ENCODE measurements at regions not wholly inside any gene's neighbourhood (a gene's known extent, or its start where the extent isn't known, plus 50 kb on each side); places are given as distances from the start of the nearest gene placed in this dataset.

DNA sequence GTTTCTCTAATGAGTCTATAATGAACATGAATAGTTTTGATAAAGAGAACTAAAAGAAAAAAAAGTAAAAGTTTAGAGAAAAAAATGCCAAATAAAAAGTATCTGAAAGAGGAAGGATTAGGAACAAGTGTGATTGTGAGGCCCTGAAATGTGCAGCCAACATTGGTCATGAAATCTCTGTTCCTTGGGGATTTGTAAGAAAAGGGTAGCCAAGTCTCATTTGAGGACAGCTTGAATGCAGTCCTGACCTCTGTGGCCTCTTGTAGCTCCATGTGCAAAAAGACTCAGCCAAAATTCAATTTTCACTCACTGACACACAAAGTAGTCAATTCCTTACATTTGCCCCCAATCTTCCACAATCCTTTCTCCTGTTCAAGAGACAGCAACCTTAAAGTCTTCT lies 167.9 kb downstream of the KLF12 start:
- no peak for DNase-seq (ENCODE audit: low spot score)

DNA sequence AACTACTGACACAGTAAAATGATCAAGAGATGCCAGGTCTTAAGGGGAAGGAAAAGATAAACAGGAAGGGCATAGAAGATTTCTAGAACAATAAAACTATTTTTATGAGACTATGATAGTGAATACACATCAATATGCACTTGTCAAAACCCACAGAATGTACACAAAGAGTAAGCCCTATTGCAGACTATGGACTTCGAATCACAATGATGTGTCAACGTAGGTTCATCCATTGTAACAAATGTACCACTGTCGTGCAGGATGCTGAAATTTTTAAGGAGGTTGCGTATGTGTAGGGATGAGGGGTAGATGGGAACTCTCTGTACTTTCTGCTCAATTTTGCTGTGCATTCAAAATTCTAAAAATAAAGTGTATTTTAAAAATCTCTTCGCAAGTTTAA lies 171.9 kb downstream of the KLF12 start:
- no peak for DNase-seq (ENCODE audit: low spot score)

DNA sequence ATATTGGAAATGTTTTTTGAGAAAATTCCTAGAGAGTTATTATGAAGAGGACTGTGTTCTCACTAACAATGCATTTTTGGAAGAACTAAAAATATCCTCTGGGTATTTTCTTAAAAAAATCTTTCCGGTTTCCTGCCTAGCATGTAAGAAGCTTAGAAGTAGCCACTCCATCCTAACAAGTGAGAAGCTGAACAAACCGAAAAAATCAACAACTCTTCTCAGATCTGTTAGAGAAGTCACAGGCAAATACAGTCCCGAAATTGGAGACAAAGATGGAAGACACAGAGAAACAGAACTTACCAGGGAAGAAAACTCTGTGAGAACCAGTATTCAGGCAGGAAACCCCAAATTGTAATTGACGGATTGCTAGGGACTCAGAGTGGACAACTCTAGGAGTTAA lies 173.0 kb downstream of the KLF12 start:
- DNase-seq (ENCODE audit: low spot score): no peak

DNA sequence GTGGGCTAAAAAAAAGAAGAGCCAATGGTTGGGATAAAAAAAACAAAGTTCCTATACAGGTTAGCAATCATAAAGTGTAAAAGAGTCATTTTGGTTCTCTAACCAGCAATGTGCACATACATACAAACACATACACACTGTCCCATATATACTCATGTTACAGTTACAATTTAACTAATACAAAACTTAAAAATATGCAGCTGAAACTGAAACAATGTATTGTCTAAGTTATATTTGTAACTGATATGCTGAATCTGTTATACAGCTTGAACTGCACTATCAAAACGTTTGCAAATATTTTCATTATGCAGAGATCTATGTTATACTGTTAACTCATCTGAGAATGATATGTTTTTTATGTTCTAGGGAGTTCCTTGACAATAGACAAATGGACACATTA lies 173.7 kb downstream of the KLF12 start:
- no peak for DNase-seq (ENCODE audit: low spot score)

DNA sequence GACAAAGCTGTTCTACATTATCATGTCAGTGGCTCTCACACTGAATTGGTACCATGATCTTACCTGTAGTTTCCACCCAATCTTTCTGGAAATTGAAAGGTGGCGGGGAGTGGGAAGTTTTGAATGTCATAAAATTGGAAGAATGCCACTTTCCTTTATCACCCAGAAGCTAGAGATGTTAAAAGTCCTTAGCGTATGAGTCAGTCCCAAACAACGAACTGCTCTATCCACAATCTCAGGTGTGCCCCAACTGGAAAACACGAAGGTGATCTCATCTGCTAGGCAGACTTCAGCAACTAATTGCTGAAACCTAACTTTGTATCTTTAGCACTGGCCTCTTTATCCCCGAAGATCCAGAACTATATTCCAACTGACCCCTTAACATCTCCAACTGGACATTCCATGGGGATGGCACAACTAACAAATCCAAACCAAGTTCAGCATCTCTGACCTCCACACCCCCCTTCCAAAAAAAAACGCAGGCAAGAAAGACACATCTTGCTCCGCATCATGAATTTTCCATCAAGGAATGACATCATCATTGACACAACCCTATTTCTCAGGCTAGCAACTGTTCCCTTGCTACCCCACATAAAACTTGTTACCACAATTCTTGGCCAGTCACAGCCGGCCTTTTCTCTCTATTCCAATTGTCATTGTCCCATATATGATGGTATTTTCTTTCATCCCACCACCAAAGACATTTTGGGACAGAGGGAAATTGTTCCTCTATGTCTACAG lies 175.4 kb downstream of the KLF12 start:
- no peak for DNase-seq (ENCODE audit: low spot score)

DNA sequence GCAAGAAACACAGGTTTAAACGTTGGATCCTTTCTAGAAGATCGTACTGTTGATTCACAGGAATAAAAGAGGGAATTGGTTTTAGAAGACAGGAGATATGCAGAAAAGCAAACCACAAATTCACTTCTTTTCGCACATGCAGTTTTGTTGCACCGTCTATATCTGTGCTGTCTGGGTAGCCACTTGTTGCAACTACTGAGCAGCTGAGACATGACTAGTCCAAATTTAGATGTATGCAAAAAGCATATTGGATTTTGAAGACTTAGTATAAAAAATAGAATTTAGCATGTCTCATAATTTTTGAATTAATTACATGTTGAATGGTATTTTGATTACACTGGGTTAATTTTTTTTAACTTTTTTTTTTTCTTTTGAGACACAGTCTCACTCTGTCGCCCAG lies 176.3 kb downstream of the KLF12 start:
- DNase-seq (ENCODE audit: low spot score): no peak

DNA sequence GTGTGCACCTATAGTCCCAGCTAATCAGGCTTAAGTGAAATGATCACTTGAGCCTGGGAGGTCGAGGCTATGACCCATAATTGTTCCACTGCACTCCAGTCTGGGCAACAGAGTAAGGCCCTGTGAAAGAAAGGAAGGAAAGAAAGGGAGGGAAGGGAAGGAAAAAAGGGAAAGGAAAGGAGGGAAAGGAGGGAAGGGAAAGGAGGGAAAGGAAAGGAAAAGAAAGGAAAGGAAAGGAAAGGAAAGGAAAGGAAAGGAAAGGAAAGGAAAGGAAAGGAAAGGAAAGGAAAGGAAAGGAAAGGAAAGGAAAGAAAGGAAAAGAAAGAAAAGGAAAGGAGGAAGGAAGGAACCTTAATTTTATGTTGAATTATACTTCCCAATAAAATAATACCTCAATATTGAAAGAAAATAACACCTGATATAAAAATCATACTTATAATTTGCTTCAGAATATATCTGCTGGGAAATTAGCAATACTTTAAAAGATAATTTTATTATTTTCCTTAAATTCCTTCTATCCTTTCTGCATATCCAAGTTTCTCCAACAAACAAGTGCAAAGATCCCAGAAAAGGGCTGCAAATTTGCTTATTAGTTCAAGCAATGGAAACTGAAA lies 177.3 kb downstream of the KLF12 start:
- no peak for DNase-seq (ENCODE audit: low spot score)

DNA sequence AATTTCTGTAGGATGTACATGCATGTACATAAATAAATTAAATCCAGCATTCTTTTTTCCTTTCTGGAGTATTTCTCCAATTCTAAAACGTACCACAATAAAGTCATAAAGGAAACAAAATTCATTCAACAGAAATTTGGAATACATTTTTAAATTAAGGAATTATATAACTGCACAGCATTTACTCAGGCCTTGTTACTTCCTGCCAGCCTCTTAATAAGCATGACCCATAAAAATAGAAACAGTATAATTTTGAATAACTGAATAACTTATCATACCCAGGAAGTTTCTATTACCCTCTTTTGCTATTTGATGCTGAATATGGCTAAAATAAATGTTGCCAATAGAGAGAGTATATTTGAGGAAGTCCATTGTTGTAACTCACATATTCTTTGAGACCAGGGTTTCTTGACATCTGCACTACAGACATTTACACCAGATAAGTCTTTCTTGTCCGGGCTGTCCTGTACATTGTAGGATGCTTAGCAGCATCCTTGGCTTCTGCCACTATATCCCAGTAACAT lies 178.2 kb downstream of the KLF12 start:
- DNase-seq (ENCODE audit: low spot score): no peak

DNA sequence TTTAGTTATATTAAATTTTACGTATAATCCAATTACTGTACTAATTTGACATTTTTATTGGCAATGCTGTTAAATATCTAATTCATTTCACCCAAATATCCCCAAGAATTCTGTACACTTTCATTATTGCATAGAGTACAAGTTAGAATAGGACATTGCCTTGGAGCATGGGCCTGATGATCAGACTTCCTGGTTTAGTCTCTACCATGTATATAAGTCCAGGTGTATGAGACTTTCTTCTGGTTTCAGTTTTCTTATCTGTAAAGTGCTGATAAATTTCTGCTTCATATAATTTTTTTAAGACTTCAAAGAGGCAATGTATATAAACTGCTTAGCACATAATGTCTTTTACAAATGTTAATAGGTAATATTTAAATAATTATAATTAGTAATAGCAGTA lies 179.4 kb downstream of the KLF12 start:
- no peak for DNase-seq (ENCODE audit: low spot score)

DNA sequence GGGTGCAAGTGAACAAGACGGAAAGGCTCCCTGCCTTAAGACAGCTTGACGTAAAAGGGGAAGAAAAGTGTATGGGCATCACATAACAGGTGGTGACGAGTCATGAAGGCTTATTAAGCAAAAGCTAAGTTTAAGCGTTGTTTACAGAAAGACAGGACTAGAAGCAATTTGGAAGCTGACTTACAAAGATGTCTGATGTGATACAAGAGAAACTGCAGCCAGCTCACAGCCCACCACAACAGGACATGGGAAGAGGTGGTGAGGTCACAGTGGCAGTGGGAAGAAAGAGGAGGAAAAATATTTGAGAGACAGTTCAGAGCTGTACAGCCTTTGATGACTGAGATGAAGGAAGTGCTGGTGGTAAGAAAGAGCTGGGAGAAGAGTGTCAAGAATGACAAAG lies 181.6 kb downstream of the KLF12 start:
- no peak for DNase-seq (ENCODE audit: low spot score)

DNA sequence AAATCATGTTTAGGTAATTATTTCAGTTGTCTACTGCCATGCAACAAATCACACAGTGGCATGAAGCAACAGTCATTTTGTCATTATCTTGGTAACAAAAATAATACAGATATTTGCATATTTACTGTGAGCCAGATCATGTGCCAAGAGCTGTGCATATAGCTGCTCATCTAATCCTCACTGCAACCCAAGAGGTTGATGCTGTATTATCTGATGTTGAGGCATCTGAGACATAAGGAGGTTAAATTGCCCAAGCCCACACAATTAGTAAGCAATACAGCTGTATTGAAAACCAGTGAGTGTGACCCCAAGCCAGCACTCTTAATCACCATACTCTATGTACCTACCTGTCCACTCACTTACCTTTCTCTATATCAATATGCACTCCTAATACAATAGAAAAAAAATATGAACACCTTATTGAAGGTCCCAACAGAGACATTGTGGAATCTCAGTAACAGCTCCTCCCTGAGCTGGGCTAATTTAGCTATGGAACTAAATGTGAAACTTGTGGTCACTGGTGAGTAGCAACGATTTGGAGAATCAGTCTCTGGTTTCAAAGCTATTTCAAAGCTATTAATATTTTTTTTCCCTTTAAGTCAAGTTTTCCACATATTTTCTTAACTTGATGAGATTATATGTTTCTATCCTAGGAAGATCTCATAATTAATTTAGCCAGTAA lies 185.2 kb downstream of the KLF12 start:
- DNase-seq (ENCODE audit: low spot score): no peak

DNA sequence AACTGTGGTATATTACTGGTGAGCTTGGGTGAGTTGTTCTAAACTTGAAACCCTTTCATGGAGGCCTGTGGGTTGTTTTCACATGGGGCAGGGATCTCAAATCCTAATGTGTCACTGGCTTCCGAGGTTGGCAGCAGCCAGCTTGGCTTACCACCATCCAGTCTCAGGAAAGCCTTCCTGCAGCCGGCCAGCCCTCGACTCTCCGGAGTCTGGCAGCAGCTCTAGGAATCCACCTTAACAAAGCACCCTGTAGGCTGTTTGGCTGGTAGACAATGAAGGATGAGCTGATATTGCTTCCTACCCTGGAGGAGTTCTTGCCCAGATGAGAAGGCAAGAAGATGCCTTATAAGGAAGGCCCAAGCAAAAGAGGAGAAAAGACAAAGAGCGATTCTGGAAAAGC lies 188.3 kb downstream of the KLF12 start:
- no peak for DNase-seq (ENCODE audit: low spot score)

DNA sequence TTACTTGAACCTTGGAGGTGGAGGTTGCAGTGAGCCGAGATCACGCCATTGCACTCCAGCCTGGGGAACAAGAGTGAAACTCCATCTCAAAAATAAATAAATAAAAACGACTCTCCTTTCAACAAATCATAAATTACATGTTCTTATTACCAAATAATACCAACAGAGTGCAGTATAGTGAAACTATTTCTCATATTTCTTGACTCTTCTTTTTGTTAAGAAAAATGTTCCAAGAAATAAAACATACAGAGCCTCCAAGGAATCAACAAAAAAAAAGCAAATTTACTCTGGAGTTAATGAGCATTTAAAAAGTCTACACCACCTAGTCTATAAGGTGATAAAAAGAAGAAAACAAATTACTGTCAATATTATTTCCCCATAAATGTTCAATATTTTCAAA lies 188.8 kb downstream of the KLF12 start:
- no peak for DNase-seq (ENCODE audit: low spot score)

DNA sequence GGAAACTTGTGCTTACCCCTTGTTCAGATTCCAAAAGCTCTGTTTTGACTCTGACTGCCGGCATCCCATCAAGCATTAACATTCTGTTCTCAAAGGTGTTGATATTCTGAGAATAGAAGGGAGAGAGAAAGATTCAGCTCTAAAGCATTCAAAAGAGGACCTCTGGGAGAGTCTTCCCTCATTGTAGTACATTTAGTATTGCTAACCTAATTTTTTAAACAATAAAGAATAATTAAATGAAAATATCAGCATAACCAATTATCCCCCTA lies 190.3 kb downstream of the KLF12 start:
- no peak for DNase-seq (ENCODE audit: low spot score)

DNA sequence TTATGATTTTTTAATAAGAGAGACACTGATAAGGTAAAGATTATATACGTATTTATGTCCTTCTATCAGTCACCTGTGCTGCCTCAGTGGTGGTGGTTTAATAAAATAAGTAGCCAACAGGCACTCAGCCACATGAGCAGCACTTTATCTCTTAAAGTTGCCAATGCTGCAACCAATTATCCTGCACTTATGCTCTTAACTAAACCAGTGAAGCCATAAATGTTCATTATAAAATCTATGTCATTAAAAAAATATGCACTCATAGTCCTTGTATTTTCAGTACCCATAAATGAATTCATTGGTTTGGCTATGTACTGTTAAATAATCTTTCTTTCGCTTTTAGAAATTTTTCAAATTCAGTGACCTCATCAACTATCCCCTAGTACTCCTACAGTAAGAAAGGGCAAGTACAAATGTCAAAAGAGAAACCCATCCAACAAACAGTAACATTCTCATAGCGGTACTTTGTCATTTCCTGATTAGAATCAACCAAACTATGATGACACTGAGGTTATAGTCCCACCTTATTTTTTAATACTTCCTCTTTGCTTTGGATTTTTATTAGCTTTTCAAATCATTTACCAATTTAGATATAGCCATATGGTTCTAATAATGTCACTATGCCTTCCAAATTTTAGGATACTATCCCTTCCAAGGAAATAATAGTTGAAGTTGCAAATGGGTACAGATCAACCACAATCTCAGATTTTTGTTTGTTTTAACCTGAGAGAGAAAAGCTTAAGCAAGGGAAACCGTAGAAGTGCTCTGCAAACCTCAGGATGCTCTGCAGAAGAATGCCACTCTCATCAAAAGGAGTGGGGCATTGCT lies 190.9 kb downstream of the KLF12 start:
- peak; percentile 56 for DNase-seq (ENCODE audit: low spot score)

DNA sequence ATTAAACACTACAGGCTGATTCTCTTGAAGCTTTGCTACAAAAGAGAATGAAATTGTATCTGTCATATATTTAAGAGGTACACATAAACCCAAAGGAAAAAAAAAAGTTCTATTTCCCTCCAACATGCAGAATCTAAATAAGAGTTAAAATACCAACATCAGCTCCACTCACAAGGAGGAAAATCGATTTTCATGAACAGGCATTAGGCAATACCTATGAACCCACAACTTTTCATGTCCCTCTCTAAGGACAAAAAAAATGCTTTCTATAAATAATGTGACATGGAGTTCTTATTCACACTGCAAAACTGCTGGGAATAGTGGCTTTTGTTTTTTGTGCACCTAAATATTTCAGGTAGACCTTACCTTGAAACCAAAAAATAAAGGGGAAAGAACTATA lies 192.5 kb downstream of the KLF12 start:
- no peak for DNase-seq (ENCODE audit: low spot score)

DNA sequence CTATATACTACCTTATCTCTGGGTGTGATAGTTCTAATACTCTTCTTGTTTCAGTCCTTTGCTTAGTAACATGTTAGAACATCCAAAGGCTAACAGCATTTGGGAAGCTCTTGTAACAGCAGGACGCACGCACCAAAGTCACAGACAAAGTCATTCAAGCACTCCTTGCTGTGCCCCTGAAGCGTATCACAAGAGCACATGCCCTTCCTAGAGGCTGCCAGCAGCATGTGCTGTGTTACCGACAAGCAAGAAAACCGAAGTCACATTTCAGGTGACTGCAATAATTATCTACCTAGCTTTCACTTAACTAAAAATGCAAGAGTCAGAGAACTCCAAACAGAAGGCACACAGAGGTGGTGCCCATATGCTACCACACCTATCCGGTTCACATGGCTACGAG lies 194.1 kb downstream of the KLF12 start:
- DNase-seq (ENCODE audit: low spot score): no peak

DNA sequence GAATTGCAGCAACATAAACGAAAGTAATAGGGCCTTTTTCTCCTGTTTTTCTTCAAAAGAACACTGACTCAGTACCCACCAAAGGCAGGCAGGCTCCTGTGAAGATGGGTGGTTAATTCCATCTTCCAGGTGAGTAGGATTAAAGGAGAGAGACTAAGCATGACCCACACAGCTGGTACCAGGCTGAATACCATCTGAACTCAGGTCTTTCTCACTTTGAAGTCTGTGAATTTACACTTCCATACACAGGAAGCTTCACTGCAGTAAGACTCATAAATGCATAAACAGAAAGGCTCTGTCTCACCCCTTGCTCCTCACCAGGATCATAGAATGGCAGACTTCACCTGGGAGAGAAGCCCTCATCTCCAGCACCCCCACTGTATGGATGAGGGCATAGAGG lies 194.6 kb downstream of the KLF12 start:
- DNase-seq (ENCODE audit: low spot score): no peak

DNA sequence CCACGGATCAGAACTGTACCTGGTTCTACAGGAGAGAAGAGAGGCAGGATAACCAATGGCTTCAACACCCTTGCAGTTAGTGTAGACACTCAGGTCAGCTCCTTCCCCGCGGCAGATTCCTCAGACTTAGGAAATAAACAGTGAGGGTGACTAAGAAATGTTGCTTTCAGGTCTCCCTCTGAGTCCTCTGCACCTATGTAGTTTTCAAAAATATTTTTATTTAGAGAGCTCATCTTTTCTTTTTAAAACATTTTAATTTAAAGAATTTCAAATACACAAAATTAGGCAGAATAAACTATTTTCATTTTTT lies 195.2 kb downstream of the KLF12 start:
- DNase-seq (ENCODE audit: low spot score): no peak

DNA sequence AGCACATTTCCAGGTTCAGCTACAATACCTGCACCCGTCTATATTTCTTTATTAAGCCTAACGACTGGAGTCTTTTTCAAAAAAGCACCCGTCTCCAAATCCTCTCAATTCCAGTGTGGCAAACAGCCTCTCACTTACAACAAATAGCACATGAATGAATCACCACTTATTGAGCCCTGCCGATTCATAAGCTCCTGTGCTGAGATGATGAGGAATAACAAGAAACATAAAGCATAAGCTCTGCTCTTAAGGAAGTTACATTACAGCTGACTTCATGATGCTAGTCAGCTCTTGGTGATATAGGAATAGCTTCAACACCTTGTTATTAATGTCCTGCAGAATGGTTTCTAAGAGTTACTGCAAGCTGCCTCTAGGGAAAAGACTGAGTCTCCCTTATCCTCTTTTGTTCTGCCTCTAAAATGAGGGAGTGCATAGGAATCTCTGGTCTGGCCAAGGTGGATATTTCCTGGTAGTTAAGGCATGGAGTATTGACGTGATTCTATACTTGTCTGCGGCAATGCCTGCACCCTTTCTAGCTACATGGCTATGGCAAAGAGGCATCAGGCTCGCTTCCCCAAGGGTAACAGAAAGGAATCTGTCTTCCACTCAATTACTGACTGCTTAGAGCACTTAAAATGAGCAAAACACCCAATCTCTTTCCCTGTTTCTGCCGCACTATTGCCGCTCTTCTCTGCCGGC lies 195.7 kb downstream of the KLF12 start:
- DNase-seq (ENCODE audit: low spot score): no peak

DNA sequence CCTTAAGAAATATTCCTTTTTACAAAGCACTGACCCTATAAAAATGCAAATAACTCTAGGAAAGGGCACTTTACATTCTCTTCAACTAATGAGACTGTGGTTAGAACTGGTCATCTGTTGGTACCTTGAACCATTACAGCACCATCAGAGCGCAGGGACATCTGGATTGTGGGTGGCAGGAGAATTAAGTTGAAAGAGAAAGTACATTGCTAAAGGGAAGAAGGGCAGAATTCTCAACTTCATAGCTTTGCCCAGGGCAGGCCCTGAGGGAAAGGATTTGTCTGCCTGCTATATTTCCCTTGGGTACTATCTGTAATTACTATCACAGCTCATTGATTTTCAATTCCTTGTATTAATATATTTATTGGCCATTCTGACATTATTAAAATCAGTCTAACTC lies 196.8 kb downstream of the KLF12 start:
- DNase-seq (ENCODE audit: low spot score): no peak

DNA sequence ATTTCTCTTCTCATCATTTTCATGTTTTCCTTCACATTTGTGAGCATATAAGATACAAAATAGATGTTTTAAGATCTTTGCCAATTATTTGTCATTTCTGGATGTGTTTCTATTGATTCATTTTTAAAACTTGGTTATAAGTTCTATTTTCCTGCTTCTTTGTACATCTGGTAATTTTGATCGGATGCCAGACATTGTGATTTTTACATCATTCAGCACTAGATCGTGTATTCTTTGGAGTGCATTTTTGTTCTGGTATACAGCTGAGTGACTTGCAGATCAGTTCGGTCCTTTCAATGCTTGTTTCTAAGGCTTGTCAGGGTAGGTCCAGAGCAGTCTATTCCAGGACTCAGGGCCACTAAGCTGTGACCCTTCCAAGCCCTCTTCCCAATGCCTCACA lies 198.2 kb downstream of the KLF12 start:
- no peak for DNase-seq (ENCODE audit: low spot score)

Data from CD4-positive, alpha-beta T cell treated with Interleukin-15 for 4 hours (primary cell).